Hepatocyte (in vitro differentiated cells): ENCODE measurements at regions not wholly inside any gene's neighbourhood (a gene's known extent, or its start where the extent isn't known, plus 50 kb on each side); places are given as distances from the start of the nearest gene placed in this dataset.

ENCODE experiments used
- EZH2 ChIP-seq: fragments of 200-600 bp; sonication (generic); IDR thresholded peaks from 2 replicates; pipeline ENCODE4 v1.6.1; 2016; ENCODE audit warnings: antibody characterized with exemption, mild to moderate bottlenecking, borderline replicate concordance
- TF ChIP-seq, protein P1 (sequence below): fragments of 200-600 bp; sonication (generic); IDR thresholded peaks from 2 replicates; pipeline ENCODE4 v1.5.1; 2016; ENCODE audit warnings: antibody characterized with exemption, mild to moderate bottlenecking; ENCODE audit not compliant: poor library complexity

- TF ChIP-seq, protein P1, sequence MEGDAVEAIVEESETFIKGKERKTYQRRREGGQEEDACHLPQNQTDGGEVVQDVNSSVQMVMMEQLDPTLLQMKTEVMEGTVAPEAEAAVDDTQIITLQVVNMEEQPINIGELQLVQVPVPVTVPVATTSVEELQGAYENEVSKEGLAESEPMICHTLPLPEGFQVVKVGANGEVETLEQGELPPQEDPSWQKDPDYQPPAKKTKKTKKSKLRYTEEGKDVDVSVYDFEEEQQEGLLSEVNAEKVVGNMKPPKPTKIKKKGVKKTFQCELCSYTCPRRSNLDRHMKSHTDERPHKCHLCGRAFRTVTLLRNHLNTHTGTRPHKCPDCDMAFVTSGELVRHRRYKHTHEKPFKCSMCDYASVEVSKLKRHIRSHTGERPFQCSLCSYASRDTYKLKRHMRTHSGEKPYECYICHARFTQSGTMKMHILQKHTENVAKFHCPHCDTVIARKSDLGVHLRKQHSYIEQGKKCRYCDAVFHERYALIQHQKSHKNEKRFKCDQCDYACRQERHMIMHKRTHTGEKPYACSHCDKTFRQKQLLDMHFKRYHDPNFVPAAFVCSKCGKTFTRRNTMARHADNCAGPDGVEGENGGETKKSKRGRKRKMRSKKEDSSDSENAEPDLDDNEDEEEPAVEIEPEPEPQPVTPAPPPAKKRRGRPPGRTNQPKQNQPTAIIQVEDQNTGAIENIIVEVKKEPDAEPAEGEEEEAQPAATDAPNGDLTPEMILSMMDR = no peak
- TF ChIP-seq EZH2 = no peak
Measured at GRCh38 chr13:33466262-33466661, 180.7 kb upstream of the STARD13 start.
